ENCODE measurements at regions not wholly inside any gene's neighbourhood (a gene's known extent, or its start where the extent isn't known, plus 50 kb on each side); places are given as distances from the start of the nearest gene placed in this dataset.

DNA sequence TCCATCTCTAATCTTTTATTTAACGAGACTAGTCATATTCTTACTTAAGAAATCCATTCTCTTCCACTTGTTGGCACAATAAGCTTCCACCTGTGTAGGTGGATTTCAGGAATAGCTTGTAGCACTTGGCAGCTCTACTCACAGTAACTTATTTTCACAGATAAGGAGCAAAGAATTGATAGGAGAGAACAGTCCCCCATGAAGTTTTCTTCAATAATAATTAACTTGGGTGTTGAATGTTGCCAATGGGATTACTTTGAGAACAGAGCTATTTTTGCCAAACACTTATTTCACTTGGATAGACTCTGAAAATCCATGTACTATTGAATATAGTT lies 1388.6 kb upstream of the PIK3C3 start:
- TF ChIP-seq, protein P1, sequence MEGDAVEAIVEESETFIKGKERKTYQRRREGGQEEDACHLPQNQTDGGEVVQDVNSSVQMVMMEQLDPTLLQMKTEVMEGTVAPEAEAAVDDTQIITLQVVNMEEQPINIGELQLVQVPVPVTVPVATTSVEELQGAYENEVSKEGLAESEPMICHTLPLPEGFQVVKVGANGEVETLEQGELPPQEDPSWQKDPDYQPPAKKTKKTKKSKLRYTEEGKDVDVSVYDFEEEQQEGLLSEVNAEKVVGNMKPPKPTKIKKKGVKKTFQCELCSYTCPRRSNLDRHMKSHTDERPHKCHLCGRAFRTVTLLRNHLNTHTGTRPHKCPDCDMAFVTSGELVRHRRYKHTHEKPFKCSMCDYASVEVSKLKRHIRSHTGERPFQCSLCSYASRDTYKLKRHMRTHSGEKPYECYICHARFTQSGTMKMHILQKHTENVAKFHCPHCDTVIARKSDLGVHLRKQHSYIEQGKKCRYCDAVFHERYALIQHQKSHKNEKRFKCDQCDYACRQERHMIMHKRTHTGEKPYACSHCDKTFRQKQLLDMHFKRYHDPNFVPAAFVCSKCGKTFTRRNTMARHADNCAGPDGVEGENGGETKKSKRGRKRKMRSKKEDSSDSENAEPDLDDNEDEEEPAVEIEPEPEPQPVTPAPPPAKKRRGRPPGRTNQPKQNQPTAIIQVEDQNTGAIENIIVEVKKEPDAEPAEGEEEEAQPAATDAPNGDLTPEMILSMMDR (conservative IDR thresholded peaks at IDR 0.05): no peak
- H3K27ac ChIP-seq: no peak overlapping the region

DNA sequence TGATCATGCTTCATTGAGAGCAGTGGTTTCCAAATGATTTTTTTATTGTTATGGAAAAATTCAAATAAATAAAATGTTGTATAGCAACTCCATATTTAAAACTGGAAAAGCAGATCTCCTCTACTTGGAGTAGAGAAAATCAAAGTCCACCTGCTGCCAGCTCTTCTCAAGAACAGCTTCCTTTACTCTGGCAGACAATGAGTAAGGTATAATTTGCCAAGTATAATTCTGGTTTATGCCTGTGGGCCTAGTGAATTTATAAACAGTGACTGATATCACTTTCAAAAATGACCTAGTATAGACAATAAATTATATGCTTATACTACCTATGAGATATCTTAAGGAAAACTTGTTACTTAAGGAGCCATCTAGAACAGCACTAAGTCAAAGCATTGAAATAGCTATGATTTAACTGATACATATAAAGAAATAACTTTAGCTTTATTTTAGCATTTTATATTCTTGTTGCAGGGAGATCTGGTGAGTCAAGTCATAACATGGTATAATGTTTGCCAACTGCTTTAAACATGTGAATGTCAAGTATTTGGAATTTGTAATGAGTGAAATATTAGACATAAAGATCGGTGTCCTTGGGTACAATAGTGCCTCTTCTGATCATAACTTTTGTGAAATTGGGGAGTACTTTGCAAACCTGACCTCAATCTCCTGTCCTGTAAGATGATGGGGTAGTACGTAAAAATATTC lies 1389.1 kb upstream of the PIK3C3 start:
- H3K27ac ChIP-seq: no peak overlapping the region
- TF ChIP-seq, protein P1 (conservative IDR thresholded peaks at IDR 0.05): no peak

DNA sequence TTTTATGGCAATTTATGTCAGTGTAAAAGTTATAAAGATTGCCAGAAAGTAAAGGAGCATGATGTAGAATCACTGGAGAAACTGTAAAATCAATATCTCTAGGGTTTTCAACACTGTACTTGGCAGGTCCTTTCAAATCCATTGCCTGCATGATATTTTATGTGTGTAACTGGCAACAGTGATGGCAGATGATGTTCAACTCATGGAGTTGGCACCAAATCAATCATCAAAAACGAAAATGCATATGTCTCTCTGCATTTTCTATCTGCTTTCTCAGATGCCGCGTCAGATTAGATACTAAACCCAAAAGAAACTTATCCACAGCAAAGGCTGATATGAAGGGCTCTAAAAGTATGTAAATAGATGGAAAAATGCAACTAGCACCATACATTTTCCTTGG lies 1395.5 kb upstream of the PIK3C3 start:
- no peak overlapping the region for H3K27ac ChIP-seq
- TF ChIP-seq, protein P1 (conservative IDR thresholded peaks at IDR 0.05): no peak

DNA sequence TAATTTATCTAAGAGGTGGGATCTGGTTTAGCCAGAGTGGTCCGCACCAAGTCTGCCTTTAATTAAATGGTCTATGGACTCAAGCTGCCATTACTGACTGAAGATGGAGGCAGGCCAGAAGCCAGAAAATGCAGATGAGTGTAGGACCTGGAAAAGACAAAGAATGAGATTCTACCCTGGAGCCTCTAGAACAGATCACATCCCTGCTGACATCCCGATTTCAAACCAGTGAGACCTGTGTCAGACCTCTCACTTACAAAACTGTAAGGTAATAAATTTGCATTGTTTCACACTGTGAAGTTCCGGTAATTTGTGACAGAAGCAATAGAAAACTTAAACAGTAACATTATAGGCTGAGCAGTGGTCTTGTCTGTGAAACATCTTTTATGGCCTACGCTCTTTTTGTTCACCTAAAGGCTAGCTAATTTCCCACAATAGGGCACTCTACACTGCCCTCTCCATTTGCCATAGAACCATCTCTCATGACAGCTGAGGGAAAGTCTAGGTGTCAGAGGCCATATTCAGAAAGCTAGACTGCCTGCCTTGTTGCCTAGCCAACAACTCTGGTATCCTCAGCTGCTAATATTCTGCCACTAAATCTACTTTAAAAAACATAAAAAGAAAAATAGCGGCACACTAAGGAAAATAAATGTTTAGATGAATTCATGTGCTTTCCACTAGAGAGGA lies 1396.2 kb upstream of the PIK3C3 start:
- no peak overlapping the region for H3K27ac ChIP-seq
- TF ChIP-seq, protein P1 (conservative IDR thresholded peaks at IDR 0.05): no peak

DNA sequence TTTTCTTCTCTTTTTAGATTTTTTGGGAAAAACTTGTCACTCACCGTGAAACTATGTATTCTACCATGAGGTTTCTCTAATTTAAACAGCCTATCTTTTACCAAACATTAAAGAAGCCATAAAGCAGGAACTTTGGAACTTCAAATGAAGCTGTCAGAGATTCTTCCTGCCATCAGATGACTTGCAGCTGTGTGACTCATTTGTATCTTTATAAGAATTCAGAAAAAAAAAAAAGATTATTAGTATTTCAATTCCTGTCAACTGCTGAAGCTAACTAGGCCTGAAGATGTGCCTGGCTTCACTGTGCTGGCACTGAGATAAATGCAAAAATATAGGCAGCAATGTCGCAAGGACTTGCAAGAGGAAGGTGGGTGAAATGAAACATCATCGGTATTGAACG lies 1399.1 kb upstream of the PIK3C3 start:
- H3K27ac ChIP-seq: no peak overlapping the region
- TF ChIP-seq, protein P1 (conservative IDR thresholded peaks at IDR 0.05): no peak

DNA sequence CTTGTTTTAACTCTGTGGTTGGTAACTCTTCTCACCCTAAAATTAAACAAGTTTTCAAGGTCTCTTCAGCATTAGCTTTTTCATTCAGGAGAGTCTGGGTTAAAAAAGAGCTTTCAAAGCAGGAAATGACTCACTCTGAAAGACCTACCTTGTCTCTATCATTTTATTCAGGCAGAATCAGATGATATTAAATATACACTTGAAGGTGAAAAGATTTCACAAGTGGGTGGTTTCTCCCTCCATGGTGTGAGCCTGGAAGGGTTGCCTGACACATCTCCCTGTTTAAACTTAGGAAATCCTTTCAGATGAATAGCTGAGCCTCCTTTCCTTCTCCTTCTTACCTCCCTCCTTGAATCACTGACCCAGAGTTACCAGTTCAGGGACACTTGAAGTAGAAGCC lies 1402.0 kb upstream of the PIK3C3 start:
- TF ChIP-seq, protein P1 (conservative IDR thresholded peaks at IDR 0.05): no peak
- no peak overlapping the region for H3K27ac ChIP-seq

DNA sequence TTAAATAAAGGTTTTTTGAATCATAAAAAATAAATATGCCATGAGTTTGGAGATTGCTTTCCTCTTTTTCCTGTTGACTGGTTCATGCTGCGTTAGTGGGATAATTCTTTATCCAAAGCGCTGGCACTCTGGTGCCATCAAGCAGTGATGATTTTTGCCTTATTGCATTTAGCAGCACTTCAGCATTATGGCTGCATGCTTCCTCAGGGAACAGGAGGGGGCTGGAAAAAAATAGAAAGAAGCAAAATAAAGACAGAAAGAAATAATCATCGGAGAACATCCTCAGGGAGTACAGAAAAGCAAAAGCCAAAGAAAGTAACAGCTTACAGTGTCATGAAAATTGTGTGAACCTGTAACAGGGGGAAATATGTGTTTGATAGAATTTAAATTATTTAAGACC lies 1408.2 kb upstream of the PIK3C3 start:
- TF ChIP-seq, protein P1 (conservative IDR thresholded peaks at IDR 0.05): no peak
- no peak overlapping the region for H3K27ac ChIP-seq

Data from VCaP (cell line).